Subcutaneous abdominal adipose tissue (tissue), 5 donors: ENCODE measurements at regions not wholly inside any gene's neighbourhood (a gene's known extent, or its start where the extent isn't known, plus 50 kb on each side); places are given as distances from the start of the nearest gene placed in this dataset.

Source experiments
- H3K27ac ChIP-seq: one replicate; pipeline ENCODE4 v1.7.0; 2013; ENCODE audit warnings: low read depth, mild to moderate bottlenecking, inconsistent platforms, low read length, moderate library complexity
- H3K27me3 ChIP-seq, 5 donors: one replicate each; pipeline ENCODE4 v1.7.0; 2013; ENCODE audit warnings: low read length in 5 of 5, inconsistent platforms in 1 of 5; ENCODE audit not compliant: control insufficient read depth in 5 of 5, insufficient read depth in 4 of 5
- H3K36me3 ChIP-seq, 5 donors: one replicate each; pipeline ENCODE4 v1.7.0; 2013; ENCODE audit warnings: low read length in 5 of 5; ENCODE audit not compliant: control insufficient read depth in 5 of 5, insufficient read depth in 5 of 5
- H3K4me1 ChIP-seq, 5 donors: one replicate each; pipeline ENCODE4 v1.7.0; 2013; ENCODE audit warnings: low read length in 5 of 5, mild to moderate bottlenecking in 3 of 5, moderate library complexity in 1 of 5; ENCODE audit not compliant: control insufficient read depth in 5 of 5, insufficient read depth in 5 of 5
- H3K4me3 ChIP-seq, 5 donors: one replicate each; pipeline ENCODE4 v1.7.0; 2013; ENCODE audit warnings: low read length in 5 of 5, low read depth in 1 of 5
- H3K9ac ChIP-seq, 5 donors: one replicate each; pipeline ENCODE4 v1.7.0; 2013; ENCODE audit warnings: low read length in 5 of 5, mild to moderate bottlenecking in 4 of 5, moderate library complexity in 3 of 5
- H3K9me3 ChIP-seq, 5 donors: one replicate each; pipeline ENCODE4 v1.7.0; 2013; ENCODE audit warnings: low read length in 5 of 5; ENCODE audit not compliant: control insufficient read depth in 5 of 5
- donor health status: healthy.
- donor health status: healthy.
- donor health status: healthy.
- donor health status: healthy.
- donor health status: healthy.

- H3K27ac ChIP-seq, result no peak overlapping the region
- H3K9ac ChIP-seq, result no peak overlapping the region
- H3K4me1 ChIP-seq, result peaks cover 0 to 7% (median 4%) of the 10 kb centered on the region in 5 donors
- H3K9me3 ChIP-seq, result no peaks in the 10 kb centered on the region
- no peak overlapping the region for H3K4me3 ChIP-seq
- H3K27me3 ChIP-seq, result no peaks in the 10 kb centered on the region
- H3K36me3 ChIP-seq, result no peaks in the 10 kb centered on the region
Measured at GRCh38 chr13:34667286-34668218, 274.5 kb upstream of the NBEA start.

DNA sequence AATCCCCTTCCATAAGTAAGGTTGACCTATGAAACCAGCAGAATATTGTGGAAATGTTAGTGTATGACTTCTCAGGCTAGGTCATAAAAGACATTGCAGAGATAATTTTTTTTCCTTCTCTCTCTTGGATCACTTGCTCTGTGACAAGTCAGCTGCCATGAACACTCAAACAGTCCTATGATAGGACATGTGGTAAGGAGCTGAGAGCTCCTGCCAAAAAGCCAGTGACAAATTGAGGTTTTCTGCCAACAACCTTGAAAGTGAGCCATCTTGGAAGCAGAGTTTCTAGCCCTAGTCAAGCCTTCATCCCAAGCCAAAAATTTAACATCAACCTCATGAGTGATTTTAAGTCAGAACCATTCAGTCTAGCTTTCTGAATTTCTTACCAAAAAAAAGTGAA is 270.9 kb upstream of the NBEA start:
- Histone ChIP-seq H3K27ac (no peak overlapping the region), H3K9ac (no peak overlapping the region), H3K4me3 (no peak overlapping the region), H3K4me1 (peaks cover 0 to 7% (median 4%) of the 10 kb centered on the region in 5 donors), H3K9me3 (peaks cover 0 to 3% (median 0%) of the 10 kb centered on the region in 5 donors), H3K36me3 (no peaks in the 10 kb centered on the region), H3K27me3 (no peaks in the 10 kb centered on the region)

DNA sequence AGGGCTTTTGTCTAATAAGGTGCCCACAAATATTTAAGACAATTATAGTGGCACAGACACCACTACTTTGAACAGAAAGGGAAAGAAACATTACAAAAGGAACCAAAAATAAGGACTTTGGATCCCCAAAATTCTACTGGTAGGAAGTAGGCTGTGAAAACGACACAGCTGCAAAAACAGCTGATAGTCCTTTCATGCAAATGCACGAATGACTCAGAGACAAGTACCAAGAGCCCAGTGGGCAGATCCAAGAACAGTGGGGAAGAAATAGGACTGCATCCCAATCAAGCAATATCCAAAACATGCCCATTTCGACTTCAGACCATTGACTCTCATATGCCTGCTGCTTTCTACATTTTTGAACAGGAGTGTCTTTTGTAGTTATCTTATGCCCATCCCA is 269.4 kb upstream of the NBEA start:
- Histone ChIP-seq H3K4me3 (no peak overlapping the region), H3K4me1 (peaks cover 0 to 7% (median 4%) of the 10 kb centered on the region in 5 donors), H3K9me3 (peaks cover 0 to 3% (median 0%) of the 10 kb centered on the region in 5 donors), H3K9ac (no peak overlapping the region), H3K27ac (no peak overlapping the region), H3K36me3 (no peaks in the 10 kb centered on the region), H3K27me3 (no peaks in the 10 kb centered on the region)

GRCh38 chr13:34675626-34676025 is 266.4 kb upstream of the NBEA start:
- Histone ChIP-seq H3K27me3 (no peaks in the 10 kb centered on the region), H3K36me3 (no peaks in the 10 kb centered on the region), H3K27ac (no peak overlapping the region), H3K9ac (no peak overlapping the region), H3K9me3 (peaks cover 0 to 3% (median 0%) of the 10 kb centered on the region in 5 donors), H3K4me1 (peaks cover 0 to 7% (median 4%) of the 10 kb centered on the region in 5 donors), H3K4me3 (no peak overlapping the region)

GRCh38 chr13:34678154-34678553 is 263.9 kb upstream of the NBEA start:
- Histone ChIP-seq H3K27me3 (no peaks in the 10 kb centered on the region), H3K9ac (no peak overlapping the region), H3K36me3 (no peaks in the 10 kb centered on the region), H3K4me3 (no peak overlapping the region), H3K4me1 (no peaks in the 10 kb centered on the region), H3K9me3 (peaks cover 0 to 3% (median 0%) of the 10 kb centered on the region in 5 donors), H3K27ac (no peak overlapping the region)

DNA sequence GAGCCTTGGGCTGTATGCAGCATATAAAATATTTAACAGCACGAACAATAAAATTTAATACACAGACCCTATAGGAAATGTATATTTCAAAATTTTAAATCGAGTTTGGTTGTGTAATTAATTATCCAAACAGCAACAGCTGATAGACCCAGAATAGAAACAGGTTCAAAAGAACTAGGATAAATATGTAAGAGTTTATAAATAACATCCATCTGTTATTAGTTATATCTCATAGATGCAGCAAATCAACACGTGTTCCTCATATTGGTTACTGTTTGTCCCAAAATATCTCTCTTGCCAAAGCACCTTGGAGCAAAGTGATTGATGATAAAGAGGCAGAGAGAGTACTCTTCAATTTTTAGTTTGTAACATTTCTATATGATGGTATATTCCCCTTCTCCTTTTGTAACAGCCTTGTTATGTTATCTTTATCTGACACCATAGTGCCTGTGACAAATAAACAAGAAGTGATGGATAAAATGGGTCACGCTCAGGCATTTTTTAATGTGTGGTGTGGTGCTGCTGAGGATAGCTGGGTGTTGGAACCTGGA is 260.6 kb upstream of the NBEA start:
- H3K27ac ChIP-seq, result no peak overlapping the region
- H3K27me3 ChIP-seq, result no peaks in the 10 kb centered on the region
- no peaks in the 10 kb centered on the region for H3K4me1 ChIP-seq
- H3K4me3 ChIP-seq, result no peak overlapping the region
- H3K9me3 ChIP-seq, result no peaks in the 10 kb centered on the region
- H3K9ac ChIP-seq, result no peak overlapping the region
- no peaks in the 10 kb centered on the region for H3K36me3 ChIP-seq

- H3K36me3 ChIP-seq, result no peaks in the 10 kb centered on the region
- no peak overlapping the region for H3K27ac ChIP-seq
- H3K9ac ChIP-seq, result no peak overlapping the region
- H3K27me3 ChIP-seq, result no peaks in the 10 kb centered on the region
- H3K9me3 ChIP-seq, result no peaks in the 10 kb centered on the region
- no peak overlapping the region for H3K4me3 ChIP-seq
- peaks cover 0 to 10% (median 0%) of the 10 kb centered on the region in 5 donors for H3K4me1 ChIP-seq
Measured at GRCh38 chr13:34695063-34695462, 247.0 kb upstream of the NBEA start.

DNA sequence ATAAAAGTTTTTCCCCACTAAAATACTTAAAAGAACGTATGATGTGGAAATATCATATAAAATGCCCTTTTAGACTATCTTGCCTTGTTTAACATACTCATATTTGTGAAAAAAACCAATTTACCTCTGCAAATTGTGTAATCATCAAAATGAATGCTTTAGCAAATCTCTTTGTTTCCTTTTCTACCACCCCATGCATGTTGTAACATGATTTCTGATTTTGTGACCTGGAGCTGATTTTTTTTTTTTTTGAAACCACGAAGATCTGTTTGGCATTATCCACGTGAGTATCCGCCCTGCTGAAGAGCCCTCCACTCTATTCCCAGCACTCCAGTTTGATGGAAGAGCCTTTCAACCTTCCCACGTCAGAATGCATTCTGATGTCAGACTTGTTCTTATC is 245.8 kb upstream of the NBEA start:
- H3K9ac ChIP-seq, result no peak overlapping the region
- H3K36me3 ChIP-seq, result no peaks in the 10 kb centered on the region
- no peaks in the 10 kb centered on the region for H3K9me3 ChIP-seq
- no peak overlapping the region for H3K4me3 ChIP-seq
- no peaks in the 10 kb centered on the region for H3K27me3 ChIP-seq
- peaks cover 0 to 10% (median 0%) of the 10 kb centered on the region in 5 donors for H3K4me1 ChIP-seq
- no peak overlapping the region for H3K27ac ChIP-seq

- peaks cover 0 to 10% (median 0%) of the 10 kb centered on the region in 5 donors for H3K4me1 ChIP-seq
- no peak overlapping the region for H3K27ac ChIP-seq
- H3K4me3 ChIP-seq, result no peak overlapping the region
- no peaks in the 10 kb centered on the region for H3K27me3 ChIP-seq
- H3K36me3 ChIP-seq, result no peaks in the 10 kb centered on the region
- no peak overlapping the region for H3K9ac ChIP-seq
- no peaks in the 10 kb centered on the region for H3K9me3 ChIP-seq
Measured at GRCh38 chr13:34696741-34697140, 245.3 kb upstream of the NBEA start.

GRCh38 chr13:34698945-34699344 is 243.1 kb upstream of the NBEA start:
- Histone ChIP-seq H3K36me3 (no peaks in the 10 kb centered on the region), H3K27ac (no peak overlapping the region), H3K9ac (no peak overlapping the region), H3K4me3 (peak overlapping the region in 1 of 5 donors; percentile 22), H3K4me1 (peaks cover 0 to 10% (median 0%) of the 10 kb centered on the region in 5 donors), H3K9me3 (no peaks in the 10 kb centered on the region), H3K27me3 (no peaks in the 10 kb centered on the region)
